GM21786 (cell line): ENCODE measurements at regions not wholly inside any gene's neighbourhood (a gene's known extent, or its start where the extent isn't known, plus 50 kb on each side); places are given as distances from the start of the nearest gene placed in this dataset.
"Not testable (repeated sequence)": the region's sequence is repeated elsewhere in the genome, so short reads cannot be mapped to it uniquely, and the experiment has no call there.

Source experiments
- ATAC-seq: cut with Tn5 transposase; IDR thresholded peaks from one replicate; pipeline ENCODE4 v1.9.1; 2021; ENCODE audit not compliant: unreplicated experiment

DNA sequence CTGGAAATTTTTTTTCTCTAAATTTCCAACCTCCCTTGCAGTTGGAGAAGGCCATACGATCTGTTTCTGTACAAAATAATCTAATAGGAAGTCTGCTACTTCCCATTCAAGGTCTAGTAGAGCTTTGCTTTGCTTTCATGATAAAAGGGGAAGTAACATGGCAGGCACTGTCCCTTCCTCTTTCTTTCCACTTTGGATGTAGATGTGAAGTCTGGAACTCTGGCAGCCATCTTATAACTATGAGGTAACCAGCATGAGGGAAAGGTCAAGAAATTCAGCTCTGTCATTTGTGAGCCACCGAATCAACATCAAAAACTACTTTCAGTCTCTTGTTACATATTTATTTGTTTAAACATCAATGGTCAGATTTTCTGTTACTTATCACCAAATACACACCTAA lies 156.3 kb downstream of the MTHFS start:
- ATAC-seq: no peak

- no peak for ATAC-seq
Measured at GRCh38 chr15:79743032-79743431, 153.8 kb downstream of the MTHFS start.

- not testable (repeated sequence) for ATAC-seq
Measured at GRCh38 chr15:79744485-79744884, 152.3 kb downstream of the MTHFS start.

- no peak for ATAC-seq
Measured at GRCh38 chr15:79756365-79756764, 140.4 kb downstream of the MTHFS start.

DNA sequence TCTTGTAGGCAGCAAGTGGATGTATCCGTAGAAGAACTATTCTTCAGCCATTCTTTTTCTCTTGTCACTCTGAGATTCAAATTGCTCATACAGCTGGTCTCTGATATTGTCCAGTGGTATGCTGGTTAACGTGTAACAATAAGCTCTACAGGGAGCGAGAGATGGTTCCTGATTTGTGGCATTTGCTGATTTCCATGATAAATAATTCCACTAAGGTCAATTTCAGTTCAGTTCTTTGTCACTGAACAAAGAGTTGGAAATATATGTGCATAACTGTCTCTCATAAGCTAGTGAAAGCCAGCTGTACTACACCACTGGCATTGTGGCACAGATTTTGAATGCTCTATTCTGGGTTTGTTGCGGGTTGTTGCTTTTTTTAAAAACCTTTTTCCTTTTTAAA lies 131.7 kb downstream of the MTHFS start:
- no peak for ATAC-seq

GRCh38 chr15:79769069-79769481 lies 127.7 kb downstream of the MTHFS start:
- ATAC-seq: no peak

DNA sequence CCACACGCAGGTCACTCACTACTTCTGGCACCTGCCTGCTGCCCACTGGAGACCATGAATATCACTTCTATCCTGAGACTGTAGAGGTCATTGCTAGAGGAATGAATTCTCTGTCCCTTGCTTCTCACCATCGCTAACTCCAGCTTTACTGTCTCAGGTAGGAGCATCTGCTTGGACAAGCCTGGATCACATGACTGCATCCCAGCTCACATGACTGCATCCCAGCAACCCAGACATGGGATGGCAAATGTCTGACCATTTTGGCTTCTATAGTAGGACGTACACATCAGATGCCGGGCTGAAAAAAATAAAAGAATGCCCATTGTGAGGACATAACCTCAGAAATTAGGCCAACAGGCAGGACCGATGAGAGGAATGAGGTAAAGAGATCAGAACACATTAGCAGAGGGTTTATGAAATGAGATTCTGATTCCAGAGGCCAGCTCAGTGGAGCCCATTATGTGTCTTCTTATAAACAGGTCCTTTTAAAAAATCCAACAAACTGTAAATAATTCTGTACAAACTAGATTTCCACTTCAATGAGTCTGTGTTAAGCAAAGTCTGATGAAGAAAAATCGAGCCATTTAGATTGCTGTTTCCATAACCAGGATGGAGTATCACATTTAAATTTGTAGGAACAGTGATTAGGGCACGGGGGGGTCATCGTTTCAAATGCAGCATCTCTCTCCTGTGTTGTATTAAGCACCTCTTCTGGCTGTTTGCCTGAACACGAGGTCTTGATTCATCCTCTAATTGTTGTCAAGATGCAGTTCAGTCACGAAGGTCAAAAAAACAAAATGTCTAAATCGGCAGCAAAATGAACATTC lies 126.7 kb downstream of the MTHFS start:
- no peak for ATAC-seq

- no peak for ATAC-seq
Measured at GRCh38 chr15:79773128-79773527, 123.7 kb downstream of the MTHFS start.

DNA sequence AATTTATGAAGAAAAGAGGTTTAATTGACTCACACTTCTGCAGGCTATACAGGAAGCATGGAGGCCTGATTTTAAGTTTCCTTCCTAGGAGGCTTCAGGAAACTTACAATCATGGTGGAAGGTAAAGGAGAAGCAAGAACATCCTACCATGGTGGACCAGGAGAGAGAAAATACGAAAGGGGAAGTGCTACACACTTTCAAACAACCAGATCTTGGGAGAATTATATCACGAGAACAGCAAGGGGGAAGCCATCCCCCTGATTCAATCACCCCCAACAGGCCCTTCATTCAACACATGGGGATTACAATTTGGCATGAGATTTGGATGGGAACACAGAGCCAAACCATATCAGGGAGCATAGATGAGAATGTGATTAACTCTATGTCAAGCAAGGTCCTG lies 121.0 kb downstream of the MTHFS start:
- no peak for ATAC-seq

DNA sequence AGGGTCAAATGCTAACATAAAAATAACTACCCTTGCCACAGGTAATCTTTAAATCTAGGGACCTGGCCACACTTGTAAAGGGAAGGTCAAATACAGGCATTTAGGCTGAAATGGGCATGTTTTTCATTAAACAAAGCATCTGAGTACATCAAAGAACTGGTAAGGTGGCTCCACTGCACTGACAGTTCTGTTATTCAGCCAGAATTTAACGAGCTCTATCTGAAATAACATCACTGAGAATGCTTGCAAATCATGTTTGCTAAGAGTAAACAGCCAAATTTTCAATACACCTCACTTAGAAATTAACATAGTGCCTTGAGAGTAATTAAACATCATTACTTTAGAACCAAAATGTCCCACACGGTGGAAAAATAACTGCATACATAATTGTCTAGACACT lies 118.9 kb downstream of the MTHFS start:
- ATAC-seq: no peak

DNA sequence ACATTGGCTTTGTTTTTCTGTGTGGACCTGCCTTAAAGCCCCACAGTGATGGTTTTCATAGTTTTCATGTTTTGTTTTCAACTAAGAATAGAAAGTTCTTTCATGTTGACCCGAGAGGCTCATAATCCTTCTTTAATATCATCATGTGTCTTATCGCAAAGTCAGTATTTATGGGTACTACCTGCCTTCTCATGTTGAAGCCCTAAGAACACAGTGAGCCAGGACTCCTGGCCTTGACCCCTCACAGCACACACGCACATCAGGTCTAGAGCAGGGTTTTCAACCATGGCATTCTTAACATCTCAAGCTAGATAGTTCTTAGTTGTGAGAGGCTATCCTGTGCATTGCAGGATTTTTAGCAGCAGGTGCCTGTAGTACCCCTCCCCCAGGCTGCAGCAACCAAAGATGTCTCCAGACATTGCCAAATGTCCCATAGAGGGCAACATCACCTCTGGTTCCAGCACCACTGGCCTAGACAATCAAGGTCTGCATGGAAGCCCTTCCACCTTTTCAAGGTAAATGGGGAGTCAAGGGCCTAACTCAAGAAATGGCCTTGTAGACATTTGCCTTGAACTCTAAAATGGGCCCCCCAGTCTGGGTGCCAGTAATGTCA lies 118.3 kb downstream of the MTHFS start:
- no peak for ATAC-seq

- no peak for ATAC-seq
Measured at GRCh38 chr15:79779746-79780145, 117.1 kb downstream of the MTHFS start.

DNA sequence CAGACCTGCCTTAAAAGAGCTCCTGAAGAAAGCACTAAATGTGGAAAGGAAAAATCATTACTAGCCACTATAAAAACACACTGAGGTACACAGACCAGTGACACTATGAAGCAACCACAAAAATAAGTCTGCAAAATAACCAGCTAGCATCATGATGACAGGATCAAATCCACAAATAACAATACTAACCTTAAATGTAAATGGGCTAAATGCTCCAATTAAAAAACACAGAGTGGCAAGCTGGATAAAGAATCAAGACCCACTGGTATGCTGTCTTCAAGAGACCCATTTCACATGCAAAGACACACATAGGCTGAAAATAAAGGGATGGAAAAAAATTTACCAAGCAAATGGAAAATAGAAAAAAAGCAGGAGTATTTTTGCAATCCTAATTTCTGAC lies 114.5 kb downstream of the MTHFS start:
- ATAC-seq: not testable (repeated sequence)
